ENCODE measurements at regions not wholly inside any gene's neighbourhood (a gene's known extent, or its start where the extent isn't known, plus 50 kb on each side); places are given as distances from the start of the nearest gene placed in this dataset.

DNA sequence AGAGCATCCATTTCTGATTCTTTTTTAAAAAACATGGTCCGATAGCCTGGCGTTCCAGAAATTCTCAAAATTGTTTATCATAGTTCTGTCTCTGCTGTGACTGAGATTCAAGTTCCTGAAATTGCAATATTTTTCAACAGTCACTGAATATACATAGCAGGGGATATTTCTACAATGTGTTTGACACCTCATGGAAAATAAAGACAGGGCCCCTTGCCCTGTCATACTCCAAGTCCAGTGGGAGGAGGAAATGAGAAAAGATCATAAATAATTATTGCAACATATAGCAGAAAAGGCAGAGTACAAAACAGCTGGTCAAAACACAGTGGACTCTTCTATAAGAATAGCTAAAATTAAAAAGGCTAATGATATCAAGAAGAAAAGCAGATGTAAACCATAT, 234.8 kb upstream of the SPTLC3 start:
- DNase-seq (ENCODE audit: extremely low read depth in 1 of 2, low read depth in 1 of 2): no peak

DNA sequence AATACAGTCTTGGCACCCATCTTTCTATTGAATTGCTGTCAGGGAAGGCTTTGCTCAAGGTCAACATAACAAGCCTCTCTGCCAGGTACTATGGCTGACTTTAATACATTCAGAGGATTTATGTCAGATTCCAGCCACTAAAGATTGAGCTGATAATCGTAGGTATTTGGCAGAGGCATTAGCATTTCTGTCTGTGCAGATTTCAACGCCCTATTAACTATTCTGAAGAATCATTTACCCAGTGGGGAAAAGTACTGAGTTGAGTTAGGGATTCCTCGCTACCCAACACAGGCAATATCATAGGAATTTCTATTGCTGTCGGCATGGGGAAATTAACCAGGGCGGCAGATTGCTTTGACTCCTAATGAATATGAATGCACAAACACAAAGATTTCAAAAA, 233.7 kb upstream of the SPTLC3 start:
- DNase-seq (ENCODE audit: extremely low read depth in 1 of 2, low read depth in 1 of 2): no peak

DNA sequence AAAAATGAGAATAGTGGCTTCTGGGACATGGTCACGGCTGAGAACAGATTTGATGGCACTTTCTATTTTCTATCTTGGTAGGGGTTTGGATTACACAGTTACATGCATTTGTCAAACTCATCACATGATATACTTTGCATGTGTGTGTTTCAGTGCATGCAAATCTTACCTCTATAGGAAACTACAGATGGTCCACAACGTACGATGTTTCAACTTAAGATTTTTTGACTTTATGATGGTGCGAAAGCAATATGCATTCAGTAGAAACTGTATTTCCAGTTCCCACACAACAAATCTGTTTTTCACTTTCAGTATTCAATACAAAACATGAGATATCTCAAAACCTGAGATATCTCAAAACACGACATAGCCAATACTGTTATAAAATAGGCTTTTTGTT, 231.8 kb upstream of the SPTLC3 start:
- no peak for DNase-seq (ENCODE audit: extremely low read depth in 1 of 2, low read depth in 1 of 2)

DNA sequence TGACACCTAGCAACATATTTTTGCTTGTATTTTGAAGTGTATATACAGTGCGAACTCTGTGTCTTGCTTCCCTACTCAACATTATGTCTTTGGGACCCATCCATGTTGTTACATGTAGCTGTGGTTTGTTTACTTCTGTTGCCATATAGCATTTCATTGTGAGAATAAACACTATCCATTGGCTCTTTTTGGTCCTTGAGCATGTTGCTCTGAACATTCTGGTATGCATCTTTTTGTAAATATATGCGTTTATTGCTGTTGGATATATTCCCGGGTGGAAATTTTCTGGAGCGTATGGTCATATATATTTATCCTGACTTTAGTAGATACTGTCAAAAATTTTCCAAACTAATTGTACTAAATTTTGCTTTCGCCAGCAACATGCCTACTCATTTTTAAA, 222.5 kb upstream of the SPTLC3 start:
- no peak for DNase-seq (ENCODE audit: extremely low read depth in 1 of 2, low read depth in 1 of 2)

DNA sequence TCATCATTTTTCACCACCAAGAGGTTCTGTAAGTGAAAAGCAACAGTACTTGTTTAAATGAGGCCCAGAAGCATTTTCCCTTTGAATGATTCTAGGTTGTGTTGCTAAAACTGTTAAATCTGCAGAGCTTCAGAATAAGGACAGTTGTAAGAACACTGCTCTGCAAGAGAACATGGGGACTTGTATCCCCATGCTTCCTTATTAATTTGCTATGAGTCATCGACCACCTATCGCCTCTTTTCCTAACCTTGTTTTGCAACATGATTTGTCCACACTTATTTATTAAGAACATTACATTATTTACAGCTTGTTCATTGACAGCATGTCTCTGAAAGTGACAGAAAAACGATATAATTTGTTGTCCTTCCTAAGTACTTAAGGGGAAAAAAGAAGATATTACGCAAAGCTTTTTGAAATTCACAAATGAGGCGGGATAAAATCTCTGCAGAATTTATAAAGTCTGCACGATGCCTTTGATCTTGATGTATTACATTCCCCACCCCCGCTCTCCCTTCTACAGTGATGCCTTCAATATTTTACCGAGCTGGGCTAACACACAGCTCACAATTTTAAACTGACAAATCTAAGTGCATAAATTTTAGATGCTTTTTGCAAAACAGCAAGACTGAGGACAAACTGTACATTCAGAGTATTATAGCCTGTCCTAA, 220.0 kb upstream of the SPTLC3 start:
- no peak for DNase-seq (ENCODE audit: extremely low read depth in 1 of 2, low read depth in 1 of 2)

DNA sequence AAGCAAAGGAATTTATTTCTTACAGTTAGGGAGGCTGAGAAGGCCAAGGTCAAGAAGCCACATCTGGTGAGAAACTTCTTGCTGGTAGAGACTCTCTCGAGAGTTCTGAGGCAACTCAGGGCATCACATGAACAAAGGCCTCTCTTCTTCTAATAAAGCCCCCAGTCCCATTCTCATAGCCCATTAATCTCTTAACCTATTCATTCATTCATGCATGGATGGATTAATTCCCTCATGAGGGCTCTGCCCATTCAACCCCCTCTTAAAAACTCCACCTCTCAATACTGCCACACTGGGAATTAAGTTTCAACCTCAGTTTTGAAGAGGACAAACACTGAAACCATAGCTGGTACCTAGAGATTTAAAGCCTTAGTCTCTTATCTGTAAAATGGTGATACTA, 217.9 kb upstream of the SPTLC3 start:
- DNase-seq (ENCODE audit: extremely low read depth in 1 of 2, low read depth in 1 of 2): no peak

DNA sequence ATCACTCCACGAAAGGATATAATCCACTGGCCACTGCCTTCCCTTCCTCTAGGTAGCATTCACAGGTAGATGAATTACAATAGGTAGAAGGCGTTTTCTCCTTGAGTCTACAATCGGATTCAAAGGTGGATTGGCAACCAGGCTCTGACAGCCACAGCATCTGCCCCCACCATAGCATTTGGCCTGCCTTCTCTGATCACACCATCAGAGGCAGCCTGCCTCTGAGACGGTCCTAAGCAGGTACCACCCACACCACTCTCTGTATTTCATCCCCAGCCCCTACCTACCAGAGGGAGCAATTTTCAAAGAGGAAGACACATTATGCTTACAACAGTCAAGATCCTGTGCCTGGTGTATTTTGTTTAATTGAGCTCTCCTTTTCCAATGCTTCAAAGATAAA, 210.5 kb upstream of the SPTLC3 start:
- DNase-seq (ENCODE audit: extremely low read depth in 1 of 2, low read depth in 1 of 2): no peak

DNA sequence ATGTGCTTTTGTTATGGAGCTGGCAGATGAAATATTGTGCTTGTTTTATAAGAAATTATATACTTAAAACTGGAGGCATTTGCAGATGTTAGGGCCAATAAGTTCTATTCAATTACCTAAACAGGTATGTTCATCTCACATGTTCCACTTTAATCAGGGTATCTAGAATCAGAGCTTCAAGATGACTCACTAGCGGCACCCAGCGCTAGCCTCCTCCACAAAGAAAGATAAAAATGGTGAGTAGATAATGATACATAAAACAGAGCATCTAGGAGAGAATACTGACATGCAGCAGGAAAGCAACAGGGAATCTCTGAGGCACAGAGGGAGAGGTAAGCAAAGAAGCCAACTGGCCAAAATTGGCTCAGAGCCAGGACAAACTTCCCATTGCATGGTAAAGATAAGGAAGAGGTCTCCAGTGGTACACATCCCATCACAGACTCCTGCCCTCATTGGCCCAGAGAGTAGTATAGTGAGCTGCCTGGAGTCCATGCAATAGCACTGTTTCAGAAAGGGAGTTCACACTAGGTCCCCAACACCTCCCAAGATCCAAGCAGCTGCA, 200.7 kb upstream of the SPTLC3 start:
- DNase-seq (ENCODE audit: extremely low read depth in 1 of 2, low read depth in 1 of 2): no peak

DNA sequence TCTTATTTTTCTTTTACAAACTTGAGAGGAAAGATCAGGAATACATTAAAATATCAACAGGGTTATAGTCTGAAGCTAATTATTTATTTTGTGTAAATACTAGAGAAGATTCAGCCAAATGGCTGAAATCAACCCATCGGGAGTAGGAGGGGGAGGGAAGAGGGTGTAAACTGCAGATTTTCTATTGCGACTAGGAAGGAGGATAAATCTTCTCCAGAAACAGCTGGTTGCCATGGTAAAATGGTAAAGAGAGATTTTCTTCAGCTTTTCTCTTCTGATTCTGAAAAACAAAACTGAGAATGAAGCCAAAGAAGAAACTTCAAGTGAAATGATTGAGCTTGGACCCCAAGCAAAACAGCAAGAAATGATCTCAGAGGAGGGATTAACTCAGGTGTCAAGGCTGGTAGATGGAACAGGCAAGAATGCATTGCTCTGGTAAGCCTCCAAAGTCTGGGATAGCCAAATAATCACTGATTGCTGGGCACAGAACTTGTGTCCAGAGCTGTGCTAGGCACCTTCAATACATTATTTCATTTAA, 193.5 kb upstream of the SPTLC3 start:
- no peak for DNase-seq (ENCODE audit: extremely low read depth in 1 of 2, low read depth in 1 of 2)

DNA sequence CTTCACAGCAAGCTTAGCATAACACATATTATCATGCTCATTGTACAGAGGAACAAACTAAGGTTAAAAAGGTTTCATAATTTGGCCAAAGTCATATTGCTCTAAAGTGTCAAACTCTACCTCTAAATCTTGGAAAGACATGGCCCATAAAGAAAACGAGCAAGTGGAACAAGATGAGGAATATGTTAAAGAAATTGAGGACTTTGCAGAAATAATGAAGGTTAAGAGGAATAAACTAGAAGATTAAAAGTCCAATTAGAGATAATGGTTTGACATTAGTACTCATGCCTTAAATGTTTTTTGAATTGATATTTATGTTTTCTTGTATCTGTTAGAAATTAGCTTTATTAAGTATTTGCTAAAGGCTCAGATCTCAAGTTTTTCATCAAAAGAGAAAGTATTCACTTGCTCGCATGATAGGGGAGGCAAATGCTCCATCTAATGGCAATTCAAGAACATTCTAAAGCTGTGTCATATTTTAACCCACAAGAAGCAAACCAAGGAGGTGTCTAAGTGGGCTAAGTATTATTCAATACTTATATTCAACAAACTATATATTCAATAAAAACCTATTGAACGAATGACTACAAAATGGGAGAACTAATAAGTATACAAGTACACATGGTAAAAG, 192.9 kb upstream of the SPTLC3 start:
- no peak for DNase-seq (ENCODE audit: extremely low read depth in 1 of 2, low read depth in 1 of 2)

DNA sequence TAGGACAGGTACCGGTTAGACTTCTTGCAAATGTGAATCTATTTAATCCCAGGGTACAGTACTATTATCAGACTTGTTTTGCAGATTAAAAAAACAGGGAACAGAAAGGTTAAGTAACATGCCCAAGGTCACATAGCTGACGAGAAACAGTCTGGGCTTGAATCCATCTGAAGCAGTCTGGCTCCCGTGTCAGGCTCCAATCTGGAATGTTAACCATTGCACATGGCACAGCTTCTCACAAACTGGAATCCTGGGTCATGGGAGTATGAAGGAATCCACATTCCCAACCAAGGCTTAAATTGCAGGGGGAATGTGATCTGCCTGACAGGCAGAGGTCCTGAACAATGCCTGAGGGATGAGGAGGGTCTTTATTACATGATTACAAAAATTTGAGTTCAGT, 187.5 kb upstream of the SPTLC3 start:
- no peak for DNase-seq (ENCODE audit: extremely low read depth in 1 of 2, low read depth in 1 of 2)

DNA sequence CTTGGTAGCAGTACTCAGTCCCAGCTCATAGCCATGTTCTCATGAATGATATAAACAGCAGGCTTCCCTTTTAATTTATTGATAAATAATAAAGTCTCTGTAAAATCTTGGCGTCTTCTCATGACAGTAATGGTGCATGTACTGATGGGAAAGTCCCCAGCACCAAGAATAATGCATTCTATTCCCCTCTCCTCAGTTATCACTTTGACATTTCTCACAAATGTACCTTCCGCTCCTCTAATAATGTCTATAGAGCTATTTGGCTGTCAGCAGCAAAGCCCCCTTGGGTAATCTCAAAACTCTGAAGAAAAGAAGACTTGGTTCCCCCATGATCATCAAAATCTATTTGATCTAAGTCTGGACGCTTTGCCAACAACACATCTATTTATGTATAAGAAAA, 185.0 kb upstream of the SPTLC3 start:
- no peak for DNase-seq (ENCODE audit: extremely low read depth in 1 of 2, low read depth in 1 of 2)

DNA sequence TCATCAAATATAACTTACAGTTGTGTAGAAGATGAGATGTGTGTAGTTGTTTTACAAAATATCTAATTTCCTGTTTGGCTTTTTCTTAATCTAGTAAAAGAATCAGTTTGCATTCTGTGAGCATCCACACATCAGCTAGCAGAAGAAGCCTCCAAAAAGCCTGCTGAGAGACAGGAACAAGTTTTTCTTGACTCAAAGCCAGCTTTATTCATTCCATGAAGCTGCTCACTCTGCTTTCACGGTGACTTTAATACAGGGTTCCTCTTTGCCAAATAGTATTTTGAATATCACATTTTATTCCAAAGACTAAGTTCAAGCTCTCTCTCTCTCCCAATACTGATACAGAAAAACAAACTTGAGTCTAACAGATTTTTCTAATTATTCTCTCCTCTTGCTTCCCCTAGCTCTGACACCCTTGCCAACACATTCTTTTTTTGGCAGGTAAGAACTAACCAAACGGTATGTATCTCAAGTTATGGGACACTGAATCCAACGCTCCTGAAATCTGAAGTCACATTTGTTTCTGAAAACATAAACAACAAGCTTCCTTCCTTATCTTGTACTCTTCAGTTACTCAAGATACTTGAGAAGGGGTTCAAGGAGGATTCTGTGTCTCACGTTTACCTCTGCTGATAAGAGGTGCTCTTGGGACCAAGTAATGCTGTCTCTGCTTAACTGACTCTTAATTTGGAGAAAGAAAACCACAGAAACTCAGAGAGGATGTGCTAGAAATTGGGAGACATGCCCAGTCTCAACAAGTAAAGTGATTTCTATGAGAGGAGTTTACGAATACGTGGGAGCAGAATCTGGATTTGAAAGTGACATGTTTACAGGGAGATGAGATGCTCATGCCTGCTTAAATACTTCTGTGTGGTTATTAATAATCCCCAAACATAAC, 184.2 kb upstream of the SPTLC3 start:
- no peak for DNase-seq (ENCODE audit: extremely low read depth in 1 of 2, low read depth in 1 of 2)

DNA sequence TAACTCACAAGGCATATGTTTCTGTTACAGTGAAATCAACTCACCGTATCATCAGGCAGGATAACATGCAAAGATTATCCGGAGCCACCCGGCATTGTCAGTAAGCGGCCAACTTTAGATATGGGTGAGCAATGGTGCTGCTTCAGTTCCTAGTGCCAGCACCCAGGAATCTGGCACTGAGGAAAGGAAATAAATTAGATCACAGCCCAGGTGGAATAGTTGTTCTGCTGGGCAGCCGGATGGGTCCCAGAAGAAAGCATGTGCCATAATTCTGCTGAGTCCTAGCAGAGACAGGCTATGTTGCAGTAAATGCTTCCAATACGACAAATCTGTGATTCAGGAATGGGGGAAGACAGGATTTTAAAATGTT, 183.6 kb upstream of the SPTLC3 start:
- no peak for DNase-seq (ENCODE audit: extremely low read depth in 1 of 2, low read depth in 1 of 2)

DNA sequence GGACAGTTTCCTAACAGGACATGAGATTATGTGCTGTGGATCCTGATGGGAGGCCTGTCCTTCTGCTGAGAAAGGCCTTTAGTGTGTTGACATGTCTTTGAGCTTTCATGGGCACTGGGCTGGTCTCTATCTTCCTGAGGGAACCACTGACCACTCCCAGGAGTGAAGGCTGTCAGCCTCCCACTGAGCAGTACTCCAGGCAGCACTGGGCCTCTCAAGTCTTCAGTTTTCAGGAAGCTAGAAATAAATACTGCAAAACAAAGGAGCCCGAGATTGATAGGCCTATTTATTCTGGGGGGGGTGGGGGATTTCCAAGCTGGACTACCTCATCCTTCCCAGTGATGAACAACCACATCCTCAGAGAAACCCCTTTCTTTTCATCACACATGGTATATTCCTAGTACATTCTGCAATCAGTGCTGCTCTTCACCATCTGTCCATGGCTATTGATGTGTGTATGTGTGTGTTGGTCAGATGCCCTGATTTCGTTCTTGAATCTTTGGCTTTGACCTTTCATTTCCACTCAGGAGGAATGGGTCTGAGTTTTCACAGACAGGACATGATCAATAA, 180.9 kb upstream of the SPTLC3 start:
- DNase-seq (ENCODE audit: extremely low read depth in 1 of 2, low read depth in 1 of 2): no peak

DNA sequence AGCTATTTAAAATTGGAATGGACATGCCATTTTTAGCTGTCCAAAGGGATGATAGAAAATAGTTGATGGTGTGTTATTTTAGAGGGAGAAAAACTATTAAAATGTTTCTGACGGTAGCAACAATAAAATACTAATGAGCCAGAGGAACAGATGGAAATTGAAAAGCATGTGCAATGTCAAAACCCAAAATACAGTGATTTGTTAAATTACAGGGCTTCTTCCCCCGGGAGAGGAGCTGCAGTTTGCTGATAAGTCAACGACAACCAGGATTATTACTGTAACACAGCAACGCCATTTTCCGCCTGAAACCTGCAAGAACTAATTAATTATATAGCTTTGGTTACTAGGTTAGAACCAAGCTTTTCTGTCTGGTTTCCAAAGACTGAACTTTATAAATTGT, 179.6 kb upstream of the SPTLC3 start:
- DNase-seq (ENCODE audit: extremely low read depth in 1 of 2, low read depth in 1 of 2): no peak

DNA sequence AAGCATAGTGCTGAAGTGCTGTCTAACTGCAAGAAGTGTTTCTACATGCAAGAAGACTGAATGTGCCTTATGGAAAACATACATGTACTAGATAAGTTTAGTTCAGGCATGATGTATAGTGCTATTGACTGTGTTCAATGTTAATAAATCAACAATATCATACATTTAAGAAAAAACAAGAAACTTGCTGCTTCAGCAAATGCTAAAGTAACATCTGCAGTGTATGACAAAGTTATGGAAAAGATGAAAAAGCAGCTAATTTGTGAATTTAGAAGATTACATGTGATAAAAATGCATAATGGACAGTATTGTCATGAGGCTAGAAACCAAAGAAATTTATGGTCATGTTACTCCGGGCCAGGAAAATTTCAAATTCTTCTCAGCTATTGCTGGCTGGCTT, 174.9 kb upstream of the SPTLC3 start:
- DNase-seq (ENCODE audit: extremely low read depth in 1 of 2, low read depth in 1 of 2): no peak

DNA sequence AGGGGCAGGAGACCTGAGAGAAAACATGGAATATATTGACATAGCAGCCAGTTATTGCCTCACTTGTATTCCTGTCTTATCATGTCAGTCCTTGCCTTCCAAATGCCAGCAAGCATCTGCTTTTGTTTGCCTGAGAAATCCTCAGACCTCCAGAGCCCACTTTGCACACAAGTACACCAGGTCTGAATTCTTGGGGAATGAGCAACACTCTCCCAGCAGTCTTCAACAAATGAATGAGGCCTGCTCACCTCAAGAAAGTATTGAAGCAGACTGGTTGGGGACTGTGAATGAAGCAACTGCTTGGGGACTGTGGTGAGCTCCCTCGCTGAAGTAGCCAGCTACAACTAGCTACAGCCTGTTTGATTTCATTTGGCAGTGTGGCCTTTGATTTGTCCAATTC, 172.8 kb upstream of the SPTLC3 start:
- no peak for DNase-seq (ENCODE audit: extremely low read depth in 1 of 2, low read depth in 1 of 2)

DNA sequence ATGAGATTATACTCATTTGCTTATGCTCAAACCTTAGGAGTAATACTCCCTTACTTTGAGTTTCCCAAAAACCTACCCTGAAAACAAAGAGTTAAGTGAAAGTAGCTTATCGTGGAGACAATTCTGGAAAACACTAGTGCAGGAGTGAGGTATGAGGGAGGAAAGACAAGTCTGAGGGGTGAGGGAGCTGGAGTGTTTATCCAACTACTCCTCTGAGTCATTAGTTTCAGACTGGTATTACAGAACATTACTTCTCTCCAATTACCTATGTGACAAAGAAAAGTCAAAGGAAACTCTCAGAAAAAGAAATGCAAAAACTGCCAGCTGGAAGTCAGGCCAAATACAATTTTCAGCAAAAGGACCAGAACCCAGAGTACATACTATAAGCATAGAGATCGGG, 171.1 kb upstream of the SPTLC3 start:
- DNase-seq (ENCODE audit: extremely low read depth in 1 of 2, low read depth in 1 of 2): no peak

DNA sequence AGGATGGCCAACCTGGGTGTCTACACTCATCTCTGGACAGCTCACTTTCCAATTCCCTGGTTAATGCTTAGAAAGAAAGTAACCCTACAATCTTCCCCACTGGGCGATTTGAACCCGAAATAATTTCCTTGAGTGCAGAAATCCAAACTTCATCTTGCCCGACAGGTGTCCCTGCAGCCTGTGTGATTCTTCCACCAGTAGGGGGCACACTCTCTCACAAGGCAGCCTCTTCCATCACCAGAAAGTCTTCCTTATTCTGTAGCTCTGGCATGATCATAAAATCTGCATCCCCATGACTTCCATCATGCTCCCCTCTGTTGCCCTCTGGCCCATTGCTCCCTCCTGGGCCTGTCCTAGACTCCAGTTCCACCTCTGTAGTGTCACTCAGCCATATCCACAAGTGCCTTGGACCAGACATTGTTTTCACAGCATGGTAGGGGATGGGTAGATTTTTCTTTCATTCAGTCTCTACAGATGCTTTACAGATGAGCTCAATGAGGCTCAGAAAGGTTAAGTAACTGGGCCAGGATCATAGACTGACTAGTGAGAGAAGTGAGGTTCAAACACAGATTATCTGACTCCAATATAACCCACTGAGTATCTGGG, 170.4 kb upstream of the SPTLC3 start:
- no peak for DNase-seq (ENCODE audit: extremely low read depth in 1 of 2, low read depth in 1 of 2)

DNA sequence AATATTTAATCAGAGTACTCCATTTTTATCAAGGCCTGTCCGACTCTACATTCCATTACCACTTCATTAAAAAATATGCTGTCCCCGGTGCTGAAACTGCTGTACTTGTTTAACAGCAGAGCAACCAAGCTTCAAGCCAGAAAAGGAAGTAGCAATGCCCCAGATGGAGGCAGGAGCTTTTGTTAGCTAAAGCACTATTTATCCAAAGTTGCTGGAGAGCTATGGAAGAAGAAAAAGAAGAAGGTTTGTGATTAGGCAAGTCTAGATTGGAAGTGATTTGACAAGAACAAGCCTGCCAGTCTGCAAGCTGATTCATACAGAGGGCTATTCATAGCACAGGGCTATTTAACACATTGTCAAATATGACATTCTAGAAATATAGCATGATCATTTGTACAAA, 160.9 kb upstream of the SPTLC3 start:
- no peak for DNase-seq (ENCODE audit: extremely low read depth in 1 of 2, low read depth in 1 of 2)
